SK-N-SH (cell line): ENCODE measurements at regions not wholly inside any gene's neighbourhood (a gene's known extent, or its start where the extent isn't known, plus 50 kb on each side); places are given as distances from the start of the nearest gene placed in this dataset.
"Not testable (repeated sequence)": the region's sequence is repeated elsewhere in the genome, so short reads cannot be mapped to it uniquely, and the experiment has no call there.

Source experiments
- JUND ChIP-seq: IDR thresholded peaks from 2 replicates; pipeline ENCODE4 v1.4.0; 2012
- NRF1 ChIP-seq: IDR thresholded peaks from 2 replicates; pipeline ENCODE4 v1.6.1; 2012; ENCODE audit warnings: low read depth, mild to moderate bottlenecking, low read length
- POLR2AphosphoS5 ChIP-seq: IDR thresholded peaks from 2 replicates; pipeline ENCODE4 v1.6.1; 2012; ENCODE audit warnings: low read depth, low read length
- RAD21 ChIP-seq: IDR thresholded peaks from 2 replicates; pipeline ENCODE4 v1.6.1; 2012; ENCODE audit warnings: mild to moderate bottlenecking, low read length
- SMC3 ChIP-seq: IDR thresholded peaks from 2 replicates; pipeline ENCODE4 v1.6.1; 2012; ENCODE audit warnings: low read depth, low read length, improper control_type of control experiment
- USF1 ChIP-seq: IDR thresholded peaks from 2 replicates; pipeline ENCODE4 v1.4.0; 2012; ENCODE audit warnings: low read depth, borderline replicate concordance
- USF2 ChIP-seq: fragments of 150-350 bp; IDR thresholded peaks from 2 replicates; pipeline ENCODE4 v1.6.1; 2017; ENCODE audit warnings: antibody characterized with exemption, low read length, low read depth, borderline replicate concordance
- TF ChIP-seq, protein P1 (sequence below): fragments of 200-600 bp; sonication (generic); IDR thresholded peaks from 2 replicates; pipeline ENCODE4 v1.6.1; 2017; ENCODE audit warnings: antibody characterized with exemption, mild to moderate bottlenecking, moderate library complexity

DNA sequence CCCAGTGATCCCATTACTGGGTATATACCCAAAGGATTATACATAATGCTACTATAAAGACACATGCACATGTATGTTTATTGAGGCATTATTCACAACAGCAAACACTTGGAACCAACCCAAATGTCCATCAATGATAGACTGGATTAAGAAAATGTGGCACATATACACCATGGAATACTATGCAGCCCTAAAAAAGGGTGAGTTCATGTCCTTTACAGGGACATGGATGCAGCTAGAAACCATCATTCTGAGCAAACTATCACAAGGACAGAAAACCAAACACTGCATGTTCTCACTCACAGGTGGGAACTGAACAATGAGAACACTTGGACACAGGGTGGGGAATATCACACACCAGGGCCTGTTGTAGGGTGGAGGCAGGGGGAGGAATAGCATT is 197.4 kb downstream of the ETAA1 start:
- not testable (repeated sequence) for TF ChIP-seq POLR2AphosphoS5, NRF1, RAD21, JUND, USF1, SMC3, USF2
- TF ChIP-seq, protein P1, sequence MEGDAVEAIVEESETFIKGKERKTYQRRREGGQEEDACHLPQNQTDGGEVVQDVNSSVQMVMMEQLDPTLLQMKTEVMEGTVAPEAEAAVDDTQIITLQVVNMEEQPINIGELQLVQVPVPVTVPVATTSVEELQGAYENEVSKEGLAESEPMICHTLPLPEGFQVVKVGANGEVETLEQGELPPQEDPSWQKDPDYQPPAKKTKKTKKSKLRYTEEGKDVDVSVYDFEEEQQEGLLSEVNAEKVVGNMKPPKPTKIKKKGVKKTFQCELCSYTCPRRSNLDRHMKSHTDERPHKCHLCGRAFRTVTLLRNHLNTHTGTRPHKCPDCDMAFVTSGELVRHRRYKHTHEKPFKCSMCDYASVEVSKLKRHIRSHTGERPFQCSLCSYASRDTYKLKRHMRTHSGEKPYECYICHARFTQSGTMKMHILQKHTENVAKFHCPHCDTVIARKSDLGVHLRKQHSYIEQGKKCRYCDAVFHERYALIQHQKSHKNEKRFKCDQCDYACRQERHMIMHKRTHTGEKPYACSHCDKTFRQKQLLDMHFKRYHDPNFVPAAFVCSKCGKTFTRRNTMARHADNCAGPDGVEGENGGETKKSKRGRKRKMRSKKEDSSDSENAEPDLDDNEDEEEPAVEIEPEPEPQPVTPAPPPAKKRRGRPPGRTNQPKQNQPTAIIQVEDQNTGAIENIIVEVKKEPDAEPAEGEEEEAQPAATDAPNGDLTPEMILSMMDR: not testable (repeated sequence)
